ENCODE measurements at regions not wholly inside any gene's neighbourhood (a gene's known extent, or its start where the extent isn't known, plus 50 kb on each side); places are given as distances from the start of the nearest gene placed in this dataset.

- Histone ChIP-seq H3K27ac (replicated peaks) (no peak overlapping the region), H3K27me3 (ENCODE audit: insufficient read depth, poor library complexity, severe bottlenecking) (no peaks in the 10 kb centered on the region), H3K4me3 (replicated peaks; ENCODE audit: insufficient read depth, low read length) (no peak overlapping the region)
- TF ChIP-seq POLR2AphosphoS5 (IDR thresholded peaks at IDR 0.05; ENCODE audit: low read depth), result no peak
- TF ChIP-seq GABPA (IDR thresholded peaks at IDR 0.05; ENCODE audit: low read depth), result no peak
- TF ChIP-seq CTCF (IDR thresholded peaks at IDR 0.05; ENCODE audit: insufficient read depth, low read length), result no peak
- no peak for DNase-seq (ENCODE audit: low read depth in 1 of 2, low spot score in 1 of 2)
Measured at GRCh38 chr6:119781365-119781764, 431.8 kb upstream of the MAN1A1 start.

- H3K4me3 ChIP-seq (replicated peaks; ENCODE audit: insufficient read depth, low read length), result no peak overlapping the region
- no peak for DNase-seq (ENCODE audit: low read depth in 1 of 2, low spot score in 1 of 2)
- no peak overlapping the region for H3K27ac ChIP-seq (replicated peaks)
- no peaks in the 10 kb centered on the region for H3K27me3 ChIP-seq (ENCODE audit: insufficient read depth, poor library complexity, severe bottlenecking)
- TF ChIP-seq POLR2AphosphoS5 (IDR thresholded peaks at IDR 0.05; ENCODE audit: low read depth) (no peak), REST (IDR thresholded peaks at IDR 0.05; ENCODE audit: insufficient replicate concordance, low read depth) (no peak), CTCF (IDR thresholded peaks at IDR 0.05; ENCODE audit: insufficient read depth, low read length) (no peak), GABPA (IDR thresholded peaks at IDR 0.05; ENCODE audit: low read depth) (no peak), SPI1 (IDR thresholded peaks at IDR 0.05; ENCODE audit: borderline replicate concordance, low read depth) (no peak)
Measured at GRCh38 chr6:119768201-119768600, 418.6 kb upstream of the MAN1A1 start.

GRCh38 chr6:119764927-119765681, 415.5 kb upstream of the MAN1A1 start:
- DNase-seq (ENCODE audit: low read depth in 1 of 2, low spot score in 1 of 2), result no peak
- Histone ChIP-seq H3K27me3 (ENCODE audit: insufficient read depth, poor library complexity, severe bottlenecking) (no peaks in the 10 kb centered on the region), H3K4me3 (replicated peaks; ENCODE audit: insufficient read depth, low read length) (no peak overlapping the region), H3K27ac (replicated peaks) (no peak overlapping the region)
- TF ChIP-seq SPI1 (IDR thresholded peaks at IDR 0.05; ENCODE audit: borderline replicate concordance, low read depth) (no peak), CTCF (IDR thresholded peaks at IDR 0.05; ENCODE audit: insufficient read depth, low read length) (no peak), REST (IDR thresholded peaks at IDR 0.05; ENCODE audit: insufficient replicate concordance, low read depth) (no peak), POLR2AphosphoS5 (IDR thresholded peaks at IDR 0.05; ENCODE audit: low read depth) (no peak)

GRCh38 chr6:119760046-119760445, 410.5 kb upstream of the MAN1A1 start:
- no peaks in the 10 kb centered on the region for H3K27me3 ChIP-seq (ENCODE audit: insufficient read depth, poor library complexity, severe bottlenecking)
- no peak overlapping the region for H3K27ac ChIP-seq (replicated peaks)
- TF ChIP-seq REST (IDR thresholded peaks at IDR 0.05; ENCODE audit: insufficient replicate concordance, low read depth) (no peak), SPI1 (IDR thresholded peaks at IDR 0.05; ENCODE audit: borderline replicate concordance, low read depth) (no peak)
- no peak overlapping the region for H3K4me3 ChIP-seq (replicated peaks; ENCODE audit: insufficient read depth, low read length)
- no peak for DNase-seq (ENCODE audit: low read depth in 1 of 2, low spot score in 1 of 2)

Data from HL-60 (cell line).